Urinary bladder (tissue), 3 donors: ENCODE measurements at regions not wholly inside any gene's neighbourhood (a gene's known extent, or its start where the extent isn't known, plus 50 kb on each side); places are given as distances from the start of the nearest gene placed in this dataset.

Experiments
- DNase-seq: peaks from one replicate; pipeline ENCODE4 v3.0.0-alpha.2; 2015; ENCODE audit errors: extremely low spot score
- H3K27ac ChIP-seq: one replicate; pipeline ENCODE4 v1.5.1; 2013; ENCODE audit warnings: low read depth, mild to moderate bottlenecking, moderate library complexity
- H3K36me3 ChIP-seq: one replicate; pipeline ENCODE4 v1.6.1; 2013; ENCODE audit warnings: mild to moderate bottlenecking, moderate library complexity; ENCODE audit not compliant: insufficient read depth
- H3K4me1 ChIP-seq: one replicate; pipeline ENCODE4 v1.6.1; 2013; ENCODE audit warnings: mild to moderate bottlenecking, moderate library complexity; ENCODE audit not compliant: insufficient read depth
- H3K4me3 ChIP-seq: one replicate; pipeline ENCODE4 v1.5.1; 2013; ENCODE audit warnings: low read depth, low read length
- WGBS: extraction: QIAGEN DNeasy Blood & Tissue Kit; methylation state at CpG from one replicate; pipeline ENCODE4 v1.1.7; 2013; 5-methylcytosine and 5-hydroxymethylcytosine counted together
- donor health status: healthy with polysubstance abuse.
- donor health status: healthy.

DNA sequence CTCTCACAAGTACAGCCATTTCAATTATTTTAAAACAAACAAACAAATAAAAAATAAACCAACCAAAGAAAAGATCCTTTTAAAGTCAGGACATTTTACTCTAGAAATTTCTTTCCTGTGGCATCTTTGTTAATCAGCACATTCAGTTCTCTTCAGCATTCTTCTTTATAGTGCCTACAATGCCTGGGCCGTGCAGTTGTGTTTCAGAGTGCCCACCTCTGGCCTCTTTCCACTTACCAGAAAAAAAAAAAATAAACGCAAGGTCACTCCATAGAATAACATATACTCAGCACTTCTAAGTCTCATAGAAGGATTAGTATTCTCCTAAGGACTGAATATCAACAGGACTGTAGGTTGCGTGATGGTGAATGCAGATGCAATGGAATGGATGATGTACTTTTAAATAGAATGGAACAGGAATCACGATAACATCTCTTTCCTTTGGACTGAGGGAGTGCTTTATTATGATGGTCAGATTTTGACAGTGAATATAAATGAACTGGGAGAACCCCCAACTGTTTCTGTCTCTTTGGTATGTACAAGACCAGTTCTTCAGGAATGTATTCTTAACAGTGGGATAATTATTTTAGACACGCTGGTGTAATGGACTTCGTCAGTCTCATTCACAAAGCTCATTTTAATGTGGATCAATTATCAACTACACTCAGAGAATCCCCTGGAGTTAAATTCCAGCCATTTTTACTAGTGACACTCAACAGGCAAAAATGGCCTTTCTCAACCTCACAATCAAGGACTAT, 125.0 kb upstream of the NBEA start:
- no peak overlapping the region for H3K27ac ChIP-seq
- no peak for DNase-seq
- H3K4me1 ChIP-seq: no peaks in the 10 kb centered on the region
- no peak overlapping the region for H3K4me3 ChIP-seq
- H3K36me3 ChIP-seq: no peaks in the 10 kb centered on the region
- WGBS: 44% methylated on average over 6 of the region's 6 CpGs

DNA sequence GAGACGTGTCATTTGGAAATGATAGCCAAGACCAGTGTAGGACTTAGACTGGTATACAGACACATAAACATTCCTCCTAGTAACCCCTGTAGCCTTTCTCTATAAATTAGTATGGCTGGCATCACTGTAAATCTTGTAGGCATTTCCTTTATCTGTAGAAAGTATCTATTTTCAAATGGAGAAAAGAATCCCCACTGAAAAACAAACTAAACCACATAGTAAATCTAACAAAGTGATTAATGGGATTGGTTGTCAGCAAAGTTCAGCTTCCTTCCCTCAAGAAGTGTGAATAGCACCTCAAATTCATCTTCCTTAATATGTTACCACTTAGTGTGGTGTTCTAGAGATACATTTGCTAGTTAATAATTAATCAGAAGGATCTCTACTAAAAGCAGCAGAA, 119.4 kb upstream of the NBEA start:
- Histone ChIP-seq H3K4me3 (no peak overlapping the region), H3K4me1 (no peaks in the 10 kb centered on the region), H3K36me3 (no peaks in the 10 kb centered on the region), H3K27ac (no peak overlapping the region)
- 67% methylated on average over 1 of the region's 1 CpG for WGBS
- no peak for DNase-seq

DNA sequence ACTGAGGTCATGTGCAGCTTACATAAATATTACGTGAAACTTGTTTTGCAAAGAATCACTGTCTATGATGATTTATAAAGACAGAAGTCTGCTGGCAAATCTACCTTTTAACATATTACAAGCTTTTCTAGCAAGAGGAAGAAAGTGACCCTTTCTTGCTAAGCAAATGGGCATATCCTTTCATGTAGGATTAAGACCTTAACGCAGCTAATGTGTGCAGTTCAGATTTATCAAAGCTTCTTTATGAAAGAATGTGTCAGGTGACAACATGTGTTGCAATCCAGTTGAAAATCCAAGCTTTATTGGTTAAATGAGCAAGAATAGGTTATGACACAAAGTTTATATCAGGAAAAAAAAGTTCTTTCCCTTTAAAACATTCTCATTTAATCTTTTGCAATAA, 115.6 kb upstream of the NBEA start:
- 49% methylated on average over 2 of the region's 2 CpGs for WGBS
- H3K4me1 ChIP-seq: no peaks in the 10 kb centered on the region
- no peaks in the 10 kb centered on the region for H3K36me3 ChIP-seq
- DNase-seq: no peak
- no peak overlapping the region for H3K27ac ChIP-seq
- H3K4me3 ChIP-seq: no peak overlapping the region

DNA sequence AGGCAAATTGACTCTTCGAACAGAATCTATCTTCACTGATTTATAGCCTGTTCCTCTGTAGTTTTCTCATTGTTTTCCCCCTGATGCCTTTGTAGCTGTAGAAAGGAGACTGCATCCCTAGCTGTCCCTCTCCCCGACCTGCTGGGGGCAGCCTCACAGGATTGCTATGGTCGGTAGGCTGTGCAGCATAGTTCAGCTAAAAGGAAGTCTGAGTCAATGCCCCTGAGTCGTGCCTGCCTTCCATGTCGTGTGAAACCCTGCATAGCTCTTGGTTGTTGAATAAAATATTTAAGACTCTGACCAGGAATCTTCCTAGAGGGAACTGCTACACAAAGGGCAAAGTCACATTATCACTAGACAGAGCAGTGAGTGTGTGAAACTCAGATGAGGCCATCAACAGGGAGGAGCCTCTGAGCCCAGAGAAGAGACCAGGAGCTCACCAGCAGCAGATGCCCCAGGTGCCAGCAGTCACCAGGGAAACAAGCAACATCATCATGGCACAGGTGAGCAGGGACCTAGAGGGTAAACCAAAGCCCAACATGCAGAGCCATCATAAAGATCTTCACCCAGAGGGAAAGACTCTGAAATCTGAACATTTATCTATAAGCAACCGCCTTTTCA, 108.4 kb upstream of the NBEA start:
- no peak for DNase-seq
- WGBS: 38% methylated on average over 6 of the region's 6 CpGs
- H3K36me3 ChIP-seq: no peaks in the 10 kb centered on the region
- no peaks in the 10 kb centered on the region for H3K4me1 ChIP-seq
- H3K27ac ChIP-seq: no peak overlapping the region
- no peak overlapping the region for H3K4me3 ChIP-seq

DNA sequence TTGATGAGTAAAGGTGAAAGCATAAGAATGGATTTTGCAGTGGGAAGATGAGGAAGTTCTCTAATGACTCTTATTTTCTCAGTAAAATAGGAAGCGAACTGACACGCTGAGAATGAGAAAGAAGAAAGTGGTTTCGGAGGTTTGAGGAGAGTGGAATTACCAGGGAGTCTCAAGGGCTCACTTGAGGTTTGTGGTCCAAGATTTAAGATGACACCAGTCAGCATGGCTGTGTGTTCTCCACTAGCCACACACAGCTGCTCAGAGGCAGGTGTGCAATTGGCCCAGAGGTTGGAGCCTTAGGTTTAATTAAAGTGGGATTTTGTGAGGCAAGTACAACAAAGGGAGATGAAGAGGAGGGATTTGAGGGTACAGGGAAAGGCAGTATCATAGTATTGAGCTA, 99.6 kb upstream of the NBEA start:
- Histone ChIP-seq H3K36me3 (no peaks in the 10 kb centered on the region), H3K4me1 (no peaks in the 10 kb centered on the region), H3K27ac (no peak overlapping the region), H3K4me3 (no peak overlapping the region)
- WGBS: 85% methylated on average over 3 of the region's 3 CpGs
- DNase-seq: no peak

DNA sequence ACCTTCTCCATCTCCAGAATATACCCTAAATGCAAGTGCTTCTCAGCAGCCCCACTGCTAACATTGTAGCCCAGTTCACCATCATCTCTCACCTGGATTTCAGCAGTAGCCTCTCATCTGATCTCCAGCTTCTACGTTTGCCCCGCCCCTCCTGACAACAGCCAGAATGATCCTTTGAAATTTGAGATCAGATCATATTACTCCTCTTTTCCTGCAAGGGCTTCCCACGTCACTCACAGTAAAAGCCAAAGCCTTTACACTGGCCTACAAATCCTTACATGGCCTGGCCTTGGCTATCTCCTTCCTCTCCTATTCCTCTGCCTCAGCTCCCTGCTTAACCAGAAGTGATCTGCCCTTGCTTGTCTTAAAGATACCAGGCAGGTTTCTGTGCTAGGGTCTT, 94.3 kb upstream of the NBEA start:
- no peak overlapping the region for H3K4me3 ChIP-seq
- no peak overlapping the region for H3K27ac ChIP-seq
- H3K4me1 ChIP-seq: no peaks in the 10 kb centered on the region
- WGBS: 70% methylated on average over 3 of the region's 3 CpGs
- DNase-seq: no peak
- H3K36me3 ChIP-seq: no peaks in the 10 kb centered on the region

DNA sequence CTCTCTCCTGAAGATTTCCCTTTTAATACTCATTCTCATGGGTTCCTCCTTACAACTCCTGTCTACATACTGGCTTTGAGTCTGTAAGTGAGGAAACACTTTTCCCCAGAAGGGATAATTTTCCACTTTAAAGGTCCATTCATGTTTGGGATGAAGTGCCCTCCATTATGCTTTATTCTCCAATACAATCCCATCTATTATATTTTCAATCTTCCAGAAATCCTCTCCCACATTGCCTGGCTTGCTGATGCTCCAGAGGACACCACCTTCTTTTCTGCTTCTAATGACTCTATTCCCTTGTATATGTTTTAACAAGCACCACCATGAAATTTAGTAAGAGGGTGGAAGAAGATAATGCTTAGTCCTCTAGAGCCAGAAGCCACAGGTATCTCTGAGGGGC, 92.7 kb upstream of the NBEA start:
- no peak for DNase-seq

DNA sequence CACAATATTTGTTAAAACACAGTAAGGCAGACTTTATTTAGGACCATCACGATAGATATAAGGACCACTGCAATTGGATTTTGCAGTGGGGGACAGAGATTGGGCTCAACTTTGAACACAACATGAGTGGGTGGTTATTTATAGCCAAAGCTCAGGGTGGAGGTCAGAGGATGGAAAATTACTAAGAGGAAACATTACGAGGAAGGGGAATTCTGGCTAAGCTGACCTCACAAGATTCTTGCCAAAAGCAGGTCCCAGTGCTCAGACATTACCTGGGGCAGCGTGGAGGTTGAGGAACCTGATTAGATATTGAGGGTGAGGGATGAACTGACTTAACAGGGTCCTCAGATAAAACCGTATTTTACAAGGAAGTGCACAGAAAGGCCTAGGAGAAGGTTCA, 88.9 kb upstream of the NBEA start:
- H3K4me1 ChIP-seq: no peaks in the 10 kb centered on the region
- DNase-seq: no peak
- H3K27ac ChIP-seq: no peak overlapping the region
- no peaks in the 10 kb centered on the region for H3K36me3 ChIP-seq
- WGBS: 76% methylated on average over 4 of the region's 4 CpGs
- no peak overlapping the region for H3K4me3 ChIP-seq

More for the DNA sequence above, 92.7 kb upstream of the NBEA start:
- H3K4me1 ChIP-seq: no peaks in the 10 kb centered on the region
- H3K36me3 ChIP-seq: no peaks in the 10 kb centered on the region
- H3K4me3 ChIP-seq: no peak overlapping the region
- H3K27ac ChIP-seq: no peak overlapping the region

DNA sequence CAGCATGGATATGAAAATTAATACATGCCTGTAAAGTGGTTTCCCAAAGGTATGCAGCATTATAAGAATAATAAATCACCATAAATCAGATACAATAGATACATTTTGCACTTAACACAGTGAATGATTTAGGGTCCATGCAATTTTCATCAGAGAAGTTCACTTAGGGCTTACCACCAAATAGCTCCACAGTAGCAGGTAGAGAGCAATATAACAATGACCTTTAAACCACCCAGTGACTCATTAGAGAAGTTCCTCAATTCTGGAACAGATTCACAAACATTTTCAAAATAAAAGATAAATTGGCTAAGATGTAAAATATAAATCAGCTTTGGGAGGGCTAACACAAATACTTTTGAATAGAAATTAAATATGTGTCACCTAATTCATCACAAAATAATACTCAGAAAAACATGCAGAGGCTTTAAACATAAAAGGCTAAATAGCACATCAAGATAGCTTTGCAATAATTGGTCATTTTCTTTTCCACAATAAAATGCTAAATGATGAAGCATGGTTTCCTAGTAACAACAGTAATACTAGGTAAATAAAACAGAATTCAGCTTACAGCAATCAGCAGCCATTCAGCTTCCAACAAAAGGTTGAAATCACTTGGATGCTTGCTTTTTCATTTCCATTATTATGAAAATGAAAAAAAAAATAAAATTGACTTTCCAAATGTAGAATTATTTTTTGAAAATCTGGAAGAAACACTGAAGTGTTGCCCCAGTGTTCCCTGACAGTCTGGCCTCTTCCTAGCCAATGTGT, 84.3 kb upstream of the NBEA start:
- Histone ChIP-seq H3K4me3 (no peak overlapping the region), H3K4me1 (no peaks in the 10 kb centered on the region), H3K27ac (no peak overlapping the region), H3K36me3 (no peaks in the 10 kb centered on the region)
- no peak for DNase-seq

DNA sequence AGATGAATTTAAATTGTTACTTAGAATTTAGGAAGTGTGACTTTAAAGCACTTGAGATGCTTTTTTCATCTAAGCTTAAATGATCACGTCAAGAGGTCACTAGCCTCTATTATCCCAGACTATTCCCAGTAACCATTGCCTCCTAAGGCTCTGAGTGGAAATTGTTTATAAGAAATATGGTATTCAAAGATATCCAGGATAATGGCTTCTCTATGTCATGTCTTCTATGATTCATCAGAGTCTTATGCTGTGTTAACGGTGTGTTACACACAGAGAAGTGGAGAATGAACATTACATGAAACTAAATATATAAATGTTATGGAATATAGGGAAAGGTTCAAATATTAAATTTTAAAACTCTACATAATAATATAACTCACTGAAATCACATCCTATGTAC, 79.8 kb upstream of the NBEA start:
- no peak overlapping the region for H3K27ac ChIP-seq
- H3K36me3 ChIP-seq: no peaks in the 10 kb centered on the region
- 88% methylated on average over 2 of the region's 2 CpGs for WGBS
- DNase-seq: no peak
- no peaks in the 10 kb centered on the region for H3K4me1 ChIP-seq
- no peak overlapping the region for H3K4me3 ChIP-seq

DNA sequence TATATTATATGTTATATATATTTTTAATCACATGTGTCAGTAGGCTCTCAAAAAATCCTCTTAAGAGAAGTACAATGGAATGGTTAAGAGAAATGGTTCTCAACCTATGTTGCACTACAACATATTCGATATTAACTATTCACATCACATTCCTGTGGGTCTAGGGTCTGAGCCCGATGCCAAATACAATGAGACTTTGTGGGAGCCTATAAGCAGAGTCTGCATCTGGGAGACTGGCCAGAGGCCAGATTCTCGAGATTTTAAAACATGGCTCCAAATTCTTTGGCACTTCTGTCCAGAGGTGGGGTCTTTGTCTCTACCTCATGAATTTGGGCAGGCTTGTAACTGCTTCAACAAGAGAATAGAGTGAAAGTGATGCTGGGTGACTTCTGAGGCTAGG, 79.4 kb upstream of the NBEA start:
- no peaks in the 10 kb centered on the region for H3K36me3 ChIP-seq
- H3K27ac ChIP-seq: no peak overlapping the region
- WGBS: 76% methylated on average over 3 of the region's 3 CpGs
- no peaks in the 10 kb centered on the region for H3K4me1 ChIP-seq
- no peak overlapping the region for H3K4me3 ChIP-seq
- DNase-seq: no peak

DNA sequence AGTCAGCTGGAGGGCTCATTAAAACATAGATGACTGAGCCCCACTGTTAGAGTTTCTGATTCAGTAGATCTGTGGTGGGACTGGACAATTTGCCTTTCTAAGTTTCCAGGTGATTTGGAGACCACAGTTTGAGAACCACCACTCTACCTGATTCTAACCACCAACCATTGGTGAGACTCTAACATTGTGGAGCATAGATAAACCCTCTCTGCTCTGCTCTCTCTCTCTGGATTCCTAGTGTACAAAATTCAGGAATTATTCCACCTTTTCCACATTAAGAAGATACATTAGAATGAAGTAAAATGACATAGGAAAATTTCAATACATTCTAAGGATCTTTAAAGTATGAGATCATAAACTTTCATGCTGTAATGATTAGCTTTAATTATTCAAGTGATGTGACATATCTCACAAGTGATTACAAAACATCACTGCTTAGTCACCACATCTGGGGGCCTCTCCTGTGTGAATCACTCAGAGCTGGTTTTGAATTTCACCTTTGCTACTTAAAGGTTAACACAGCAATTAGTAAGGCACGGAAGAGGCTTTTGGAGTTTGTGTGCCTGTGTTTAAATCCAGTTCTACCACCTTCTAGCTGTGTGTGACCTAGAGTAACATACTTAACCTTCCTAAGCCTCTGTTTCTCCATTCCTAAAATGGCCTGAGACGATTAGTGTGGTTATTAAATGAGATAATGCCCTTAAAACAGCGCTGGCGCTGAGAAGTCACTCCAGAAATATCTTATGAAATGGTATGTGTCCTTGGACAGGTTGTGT, 78.5 kb upstream of the NBEA start:
- Histone ChIP-seq H3K4me3 (no peak overlapping the region), H3K36me3 (no peaks in the 10 kb centered on the region), H3K4me1 (no peaks in the 10 kb centered on the region), H3K27ac (no peak overlapping the region)
- WGBS: 77% methylated on average over 4 of the region's 4 CpGs
- DNase-seq: no peak

DNA sequence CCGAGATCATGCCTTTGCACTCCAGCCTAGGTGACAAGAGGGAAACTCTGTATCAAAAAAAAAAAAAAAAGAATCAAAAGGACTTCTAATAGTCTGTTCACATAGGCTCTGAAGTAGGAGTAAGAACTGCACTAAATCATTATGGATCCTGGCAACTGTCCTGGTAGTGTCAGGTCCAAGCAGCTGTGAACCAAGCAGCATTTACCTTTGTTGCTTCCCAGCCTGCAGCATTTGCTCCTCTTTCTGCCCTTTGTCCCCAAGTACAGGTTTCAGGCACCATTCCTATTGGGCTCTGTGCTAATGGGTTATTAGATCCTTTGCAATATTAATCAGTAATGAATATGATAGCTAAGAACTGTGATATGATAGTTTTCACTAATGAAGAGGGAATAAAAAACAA, 77.4 kb upstream of the NBEA start:
- DNase-seq: no peak
- H3K4me3 ChIP-seq: no peak overlapping the region
- 100% methylated on average over 1 of the region's 1 CpG for WGBS
- no peaks in the 10 kb centered on the region for H3K36me3 ChIP-seq
- H3K4me1 ChIP-seq: no peaks in the 10 kb centered on the region
- H3K27ac ChIP-seq: no peak overlapping the region
